NOMO-1 treated with DMSO at 0.1 percent for 48 hours (cell line): ENCODE measurements at regions not wholly inside any gene's neighbourhood (a gene's known extent, or its start where the extent isn't known, plus 50 kb on each side); places are given as distances from the start of the nearest gene placed in this dataset.

ENCODE experiments used
- DNase-seq: peaks from one replicate; lab custom pipeline; 2025; ENCODE audit not compliant: unreplicated experiment; lab: John Stamatoyannopoulos, UW

DNA sequence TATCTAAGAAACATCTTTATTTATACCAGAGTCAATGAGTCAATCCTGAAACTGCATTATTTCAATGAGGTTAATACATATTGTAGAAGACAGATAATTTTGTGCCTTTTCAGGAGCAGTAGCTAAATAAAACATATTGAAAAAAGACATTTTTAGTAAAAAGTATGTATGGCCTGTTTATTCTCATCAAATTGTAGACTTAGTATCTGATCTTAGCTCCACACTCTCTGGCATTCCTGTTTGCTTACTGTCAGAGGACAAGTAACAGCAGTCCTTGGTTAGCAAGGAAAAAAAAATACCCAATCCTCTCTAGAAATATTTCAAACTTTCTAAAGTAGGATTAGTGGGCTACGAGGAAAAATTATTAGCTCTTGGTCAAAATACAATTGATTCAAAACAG is 50.5 kb upstream of the GUCY1A1 start:
- no peak for DNase-seq

DNA sequence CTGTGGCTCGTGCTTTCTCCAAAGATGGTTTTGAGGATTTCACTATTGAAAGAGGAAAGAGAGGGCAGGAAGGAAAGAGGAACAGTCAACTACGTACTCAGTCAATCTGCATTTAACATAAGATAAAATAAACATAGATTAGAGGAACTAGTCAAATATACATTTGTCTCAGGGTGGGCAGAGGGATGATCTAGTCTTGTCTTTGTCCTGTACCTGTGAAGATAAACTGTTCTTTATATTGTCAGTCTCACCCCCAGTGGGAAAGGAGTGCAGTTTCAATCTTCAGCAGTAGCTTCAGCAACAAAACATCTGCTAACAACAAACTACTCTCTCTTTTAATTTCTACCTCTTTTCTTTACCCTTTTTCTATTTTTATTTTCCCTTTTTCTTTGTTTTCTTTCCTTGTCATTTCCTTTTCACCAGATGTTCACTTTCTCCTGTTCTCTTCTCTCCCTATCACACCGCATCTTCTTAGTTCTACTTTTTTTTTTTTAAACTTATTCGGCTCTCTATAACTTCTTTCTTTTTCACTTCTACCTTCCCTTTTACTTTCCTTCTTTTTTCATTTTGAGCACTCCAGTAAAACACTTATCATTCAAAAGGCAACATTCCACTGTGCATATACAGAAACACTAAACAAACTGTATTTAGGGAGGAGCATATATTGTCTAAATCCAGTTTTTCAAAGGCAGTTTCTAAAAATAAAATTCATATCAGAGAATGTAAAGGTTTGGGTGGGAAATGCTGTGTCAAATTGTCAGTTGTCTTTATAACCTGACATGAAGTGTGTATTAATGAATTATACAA is 51.4 kb upstream of the GUCY1A1 start:
- no peak for DNase-seq

DNA sequence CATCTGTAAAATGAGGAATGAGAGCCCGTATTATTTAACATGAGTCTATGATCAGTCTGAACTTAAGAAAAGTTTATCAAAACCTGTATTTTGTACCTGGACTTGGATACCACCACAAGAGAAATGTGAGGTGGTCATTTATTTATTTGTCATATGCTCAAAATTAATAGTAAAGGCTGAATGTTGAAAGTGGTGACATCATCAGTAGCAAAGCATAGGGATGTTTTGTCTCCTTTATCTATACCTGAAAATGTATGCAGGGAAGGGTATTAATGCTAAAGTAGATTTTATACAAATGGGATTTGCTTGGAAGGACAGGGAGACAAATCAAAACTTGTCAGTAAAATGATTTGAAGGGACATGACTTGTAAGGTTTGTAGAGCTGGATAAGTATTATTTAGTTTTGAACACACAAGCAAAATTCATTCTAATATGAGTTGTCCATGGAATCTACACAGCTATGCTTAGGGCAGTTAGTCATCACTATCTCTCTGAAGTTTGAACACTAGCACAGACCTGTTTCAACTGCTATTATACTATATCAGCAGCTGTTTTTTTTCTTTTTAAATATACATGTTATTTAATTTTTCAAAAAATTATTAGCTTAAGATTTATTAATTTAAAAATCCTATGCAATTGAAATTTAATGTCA is 52.4 kb upstream of the GUCY1A1 start:
- DNase-seq, result no peak

DNA sequence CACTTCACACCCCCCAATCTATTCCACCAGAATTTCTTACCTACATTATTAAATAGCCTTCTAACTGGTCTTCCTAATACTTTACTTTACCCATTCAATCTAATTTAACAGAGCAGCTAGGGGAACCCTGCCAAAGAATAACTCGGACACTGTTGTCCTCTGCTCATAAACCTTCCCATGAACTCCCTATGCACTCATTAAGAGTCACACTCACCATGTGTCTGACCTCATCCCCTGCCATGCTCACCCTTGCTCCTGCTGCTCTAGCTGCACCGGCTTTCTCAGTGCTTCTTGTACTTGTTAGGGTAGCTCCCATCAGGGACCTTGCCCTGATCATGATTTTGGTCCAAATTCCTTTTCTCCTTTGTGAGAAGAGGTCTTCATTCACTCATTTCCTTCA is 54.6 kb upstream of the GUCY1A1 start:
- DNase-seq, result no peak

DNA sequence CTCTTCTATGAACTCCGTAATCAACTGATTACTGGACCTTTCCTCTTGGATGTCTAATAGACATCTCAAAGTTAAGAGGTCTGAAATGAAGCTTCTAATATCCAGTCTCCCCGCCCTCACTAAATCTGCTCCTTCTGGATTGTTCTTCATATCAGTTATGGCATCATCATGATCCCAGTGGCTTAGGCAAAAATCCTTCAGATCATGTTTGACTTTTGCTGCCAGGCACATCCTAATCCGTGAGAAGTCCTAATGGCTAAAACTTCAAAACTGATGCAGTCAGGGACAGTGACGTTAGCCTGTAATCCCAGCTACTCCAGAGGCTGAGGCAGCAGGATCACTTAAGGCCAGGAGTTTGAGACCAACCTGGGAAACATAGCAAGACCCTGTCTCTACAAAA is 55.1 kb upstream of the GUCY1A1 start:
- no peak for DNase-seq

DNA sequence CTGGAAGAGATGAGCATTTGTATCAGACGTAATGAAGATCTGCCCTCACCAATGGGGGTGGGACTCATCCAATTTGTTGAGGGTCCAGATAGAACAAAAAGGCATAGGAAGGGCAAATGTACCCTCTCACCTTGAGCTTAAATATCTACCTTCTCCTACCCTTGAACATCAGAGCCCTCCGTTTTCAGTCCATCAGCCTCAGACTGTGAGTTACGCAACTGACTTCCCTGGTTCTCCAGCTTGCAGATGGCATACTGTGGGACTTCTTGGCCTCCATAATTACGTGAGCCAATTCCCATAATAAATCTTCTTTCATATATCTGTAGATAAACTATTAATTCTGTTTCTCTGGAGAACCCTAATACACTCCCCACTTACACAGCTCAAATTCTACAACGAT is 56.5 kb upstream of the GUCY1A1 start:
- DNase-seq, result no peak

DNA sequence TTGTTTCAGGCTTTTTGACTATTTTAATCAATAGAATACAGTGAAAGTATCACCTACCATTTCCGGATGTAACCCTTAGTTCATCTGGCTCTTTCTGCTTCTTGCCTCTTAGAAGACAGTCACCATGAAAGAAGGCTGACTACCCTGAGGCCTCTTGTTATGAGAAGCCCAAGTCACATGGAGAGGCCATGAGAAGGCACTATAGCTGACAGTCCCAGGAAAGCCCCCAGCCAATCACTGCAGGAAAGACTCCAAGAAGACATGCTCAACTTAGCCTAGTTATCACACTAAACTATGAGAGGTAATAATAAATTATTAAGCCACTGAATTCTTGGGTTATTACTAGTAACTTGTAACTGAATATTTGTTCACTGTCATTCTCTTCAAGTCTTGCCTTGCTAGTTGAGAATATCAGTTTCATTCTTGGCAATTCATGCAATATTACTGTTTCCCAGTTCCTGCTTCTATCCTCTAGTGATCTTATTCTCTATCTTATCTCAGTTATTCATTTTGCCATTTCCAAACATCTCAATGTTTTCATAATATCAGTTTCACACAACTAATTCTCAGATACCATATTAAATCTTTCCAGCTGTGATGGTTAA is 57.1 kb upstream of the GUCY1A1 start:
- no peak for DNase-seq

DNA sequence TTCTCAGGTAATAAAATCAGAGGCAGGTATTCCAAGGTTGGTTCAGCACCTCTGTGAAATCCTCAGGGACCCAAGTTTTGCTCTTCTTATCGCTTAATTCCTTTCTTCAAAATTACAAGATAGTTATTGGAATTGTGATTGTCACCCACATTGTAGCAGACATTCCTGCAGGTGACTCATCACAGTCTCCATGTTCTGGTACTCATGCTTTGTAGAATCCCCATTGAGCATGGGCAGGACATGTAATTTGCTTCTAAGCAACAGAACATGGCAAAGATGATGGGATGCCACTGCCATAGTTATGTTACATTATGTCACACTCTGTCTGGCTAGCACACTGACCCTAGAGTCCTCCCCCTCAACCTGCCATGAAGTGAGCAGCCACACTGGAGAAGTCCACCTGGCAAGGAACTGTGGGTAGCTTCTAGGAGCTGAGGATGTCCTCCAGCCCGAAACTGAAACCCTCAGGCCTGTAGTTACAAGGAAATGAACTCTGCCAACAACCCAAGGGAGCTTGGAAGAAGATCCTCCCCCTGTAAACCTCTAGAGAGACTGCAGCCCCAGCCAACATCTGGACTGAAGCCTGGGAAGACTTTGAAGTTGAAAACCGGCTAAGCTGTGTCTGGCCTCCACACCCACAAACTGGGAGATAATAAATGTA is 58.3 kb upstream of the GUCY1A1 start:
- no peak for DNase-seq

DNA sequence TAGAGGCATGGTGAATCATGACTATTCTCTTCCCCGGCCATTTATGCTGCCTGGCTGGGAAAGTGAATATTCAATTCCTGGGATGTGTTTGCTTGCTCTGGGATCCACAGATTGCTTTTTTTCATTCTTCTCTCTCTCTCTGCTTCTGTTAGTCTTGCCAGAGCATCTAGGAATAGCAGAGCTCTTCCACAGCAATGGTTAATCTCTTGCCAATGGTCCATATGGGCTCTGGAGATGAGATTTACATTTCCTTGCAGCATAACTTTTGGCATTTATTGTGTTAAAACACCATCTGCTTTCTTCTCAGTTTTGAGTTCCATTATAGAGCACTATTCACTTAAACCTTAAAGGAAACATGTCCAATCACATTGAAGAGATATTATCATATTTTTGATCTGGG is 59.2 kb upstream of the GUCY1A1 start:
- DNase-seq, result no peak

DNA sequence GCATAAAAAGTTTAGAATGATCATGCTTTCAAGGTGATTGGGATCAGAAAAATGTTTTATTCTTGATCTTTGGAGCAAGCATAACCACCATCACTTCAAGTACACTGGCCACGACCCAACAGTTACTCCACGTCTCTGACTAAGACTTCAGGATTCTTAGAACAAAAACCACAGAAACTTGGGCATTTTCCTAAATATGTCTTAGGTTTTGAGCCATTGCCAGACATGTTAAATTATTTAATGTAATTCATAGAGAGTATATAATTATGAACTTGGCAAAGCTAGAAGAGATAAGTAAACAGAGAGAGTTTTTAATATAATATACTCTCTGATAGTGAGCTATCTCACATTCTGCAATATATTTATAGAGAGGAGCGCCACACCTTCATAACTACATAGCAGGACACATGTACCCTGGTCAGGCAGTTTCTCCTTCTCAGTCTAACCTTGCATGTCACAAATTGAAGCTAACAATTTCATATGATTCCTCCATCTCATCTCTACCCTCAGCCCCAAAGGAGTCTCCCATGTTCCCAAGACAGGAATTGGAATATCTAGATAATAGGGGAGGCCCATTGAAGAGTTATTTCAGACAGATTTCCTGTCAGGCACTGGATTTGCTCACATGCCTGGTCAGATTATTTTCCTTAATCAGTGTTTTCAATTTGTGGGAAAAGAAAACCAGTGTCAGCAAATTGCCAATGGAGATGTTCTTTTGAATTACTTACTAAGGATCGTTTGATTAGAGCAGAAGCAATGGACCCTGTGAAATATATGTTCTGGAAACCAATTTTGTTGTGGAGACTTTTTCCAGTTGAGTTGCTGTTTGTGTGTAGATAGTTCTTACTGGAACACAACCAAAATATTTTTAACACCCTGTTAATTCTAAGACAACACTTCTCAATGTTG is 61.7 kb upstream of the GUCY1A1 start:
- DNase-seq, result no peak

DNA sequence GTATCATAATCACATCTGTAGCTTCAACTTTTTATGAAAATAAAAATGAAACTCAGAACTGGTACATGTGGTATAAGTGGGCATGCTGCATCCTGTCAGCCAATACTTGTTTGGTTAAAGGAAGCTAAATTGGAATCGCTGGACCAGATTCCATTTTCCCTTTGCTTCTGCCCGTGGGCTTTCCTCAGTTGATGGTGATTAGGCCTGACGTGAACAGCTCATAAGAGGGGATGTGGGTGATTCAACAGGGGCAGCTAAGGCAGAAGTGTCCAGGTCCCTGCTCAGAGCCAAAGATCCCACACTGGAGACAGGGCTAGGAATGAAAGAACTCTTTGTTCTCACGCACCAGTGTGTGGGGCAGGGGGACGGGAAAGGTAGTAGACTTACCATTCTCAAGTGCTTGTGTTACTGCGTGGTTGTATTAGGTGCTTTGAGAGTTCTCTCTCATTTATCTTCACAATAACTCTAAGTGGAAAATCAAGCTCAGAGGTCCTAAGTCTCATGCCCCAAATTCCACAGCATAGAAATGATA is 63.2 kb upstream of the GUCY1A1 start:
- DNase-seq, result no peak

DNA sequence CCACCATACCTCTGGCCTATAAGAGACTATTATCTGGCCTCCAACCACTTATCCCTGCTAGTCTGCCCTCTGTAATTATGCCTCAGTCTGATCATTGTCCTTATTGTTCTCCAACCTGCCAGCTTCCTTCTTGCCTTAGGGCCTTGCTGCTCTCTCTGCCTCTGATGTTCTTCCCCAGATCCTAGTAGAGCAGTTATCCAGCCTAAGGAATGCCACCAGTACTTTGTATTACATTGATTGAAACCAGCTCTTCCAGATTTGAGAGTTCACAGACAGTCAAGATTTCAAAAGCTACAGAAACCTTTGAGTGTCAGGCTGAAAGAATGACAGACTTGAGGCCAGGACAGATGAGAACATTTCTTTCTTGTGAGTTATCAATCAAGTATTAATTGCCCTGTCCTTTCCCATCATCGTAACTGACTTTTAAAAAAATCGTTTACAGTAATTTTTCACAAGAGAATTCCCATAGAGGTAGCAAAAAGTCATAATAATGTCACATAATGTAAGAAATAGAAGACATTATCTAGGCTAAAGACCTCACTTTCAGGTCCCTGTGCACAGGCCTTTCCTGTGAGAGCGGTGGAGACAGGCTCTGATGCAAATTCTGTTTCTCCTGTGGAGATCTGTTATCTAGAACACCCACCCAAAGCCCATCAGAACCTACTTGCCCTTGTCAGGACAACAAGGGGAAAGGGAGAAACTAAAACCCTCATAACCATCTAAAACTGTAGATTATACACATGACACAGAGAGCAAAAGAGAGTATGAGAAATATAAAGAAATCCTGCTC is 64.1 kb upstream of the GUCY1A1 start:
- no peak for DNase-seq

DNA sequence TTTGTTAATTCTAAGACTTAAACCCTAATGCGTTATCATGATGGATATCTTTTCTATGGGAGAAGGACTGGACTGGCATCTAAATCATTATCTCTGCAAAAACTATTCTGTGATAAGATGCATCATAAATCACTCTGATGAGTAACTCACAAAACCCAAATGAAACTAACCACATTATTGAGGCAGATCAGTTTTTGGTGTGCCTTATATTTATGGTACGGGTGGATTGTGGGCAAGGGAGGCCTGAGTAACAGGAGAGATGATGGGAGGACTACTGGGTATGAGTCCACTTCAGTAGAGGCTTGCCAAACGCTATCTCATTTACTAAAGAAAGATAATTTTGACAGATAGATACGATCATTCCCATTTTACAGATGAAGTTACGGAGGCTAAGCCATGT is 66.4 kb upstream of the GUCY1A1 start:
- no peak for DNase-seq

DNA sequence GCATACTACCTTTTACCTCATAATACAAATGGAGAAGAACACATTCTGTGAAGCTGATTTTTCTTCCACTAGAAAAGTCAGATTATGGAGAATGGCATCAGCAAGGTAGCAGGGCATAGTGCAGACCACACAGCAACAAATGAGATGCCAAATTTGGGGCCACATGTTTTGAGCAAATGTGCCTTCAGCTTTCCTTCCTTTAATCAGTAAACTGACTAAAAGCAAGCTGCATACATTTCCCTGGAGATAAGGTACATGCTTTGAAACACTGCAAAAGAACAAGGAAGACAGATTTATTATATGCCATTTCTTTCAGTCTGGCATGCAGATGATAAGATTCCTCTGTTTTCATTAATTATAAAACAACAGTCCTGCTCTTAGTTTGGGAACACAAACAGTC is 67.1 kb upstream of the GUCY1A1 start:
- no peak for DNase-seq

DNA sequence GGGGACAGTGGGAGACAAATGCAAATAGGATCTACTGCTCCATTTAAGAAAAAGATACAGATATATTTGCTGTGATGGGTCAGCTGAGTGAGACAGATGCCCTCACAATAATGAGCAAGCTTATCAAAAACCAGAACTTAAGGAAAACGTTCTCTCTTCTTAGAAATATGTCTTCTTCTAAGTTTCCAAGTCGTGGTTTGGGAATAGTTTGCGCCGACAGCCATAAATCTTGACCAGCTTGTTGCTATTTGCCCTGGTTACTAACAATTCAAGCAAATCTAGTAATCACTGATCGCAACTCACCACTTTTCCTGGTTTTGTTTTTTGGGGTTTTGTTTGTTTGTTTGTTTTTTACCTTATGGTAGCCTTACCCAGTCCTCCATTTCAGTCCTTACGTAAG is 67.6 kb upstream of the GUCY1A1 start:
- DNase-seq, result no peak

DNA sequence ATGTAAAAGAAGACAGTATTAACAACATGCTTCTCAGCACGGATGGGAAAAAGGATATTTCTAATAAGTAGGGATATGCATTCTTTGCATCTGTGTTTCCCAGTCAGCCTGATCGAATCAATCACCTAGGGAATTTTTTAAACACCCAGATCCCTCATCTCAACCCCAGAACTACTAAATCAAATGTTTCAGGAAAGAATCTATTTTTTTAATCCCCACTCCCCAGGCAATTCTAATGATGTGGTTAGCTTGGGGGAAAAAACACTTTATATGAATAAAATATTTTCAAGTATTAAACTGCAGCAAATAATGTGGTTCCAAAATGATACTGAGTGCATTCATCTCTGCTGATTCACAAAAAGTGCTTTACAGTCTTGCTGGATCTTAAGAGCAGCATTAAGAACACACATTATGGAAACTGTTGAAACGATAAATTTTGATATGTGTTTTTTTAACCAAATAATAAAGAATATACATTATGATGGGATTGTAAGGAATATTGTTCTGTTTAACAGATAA is 68.7 kb upstream of the GUCY1A1 start:
- no peak for DNase-seq

DNA sequence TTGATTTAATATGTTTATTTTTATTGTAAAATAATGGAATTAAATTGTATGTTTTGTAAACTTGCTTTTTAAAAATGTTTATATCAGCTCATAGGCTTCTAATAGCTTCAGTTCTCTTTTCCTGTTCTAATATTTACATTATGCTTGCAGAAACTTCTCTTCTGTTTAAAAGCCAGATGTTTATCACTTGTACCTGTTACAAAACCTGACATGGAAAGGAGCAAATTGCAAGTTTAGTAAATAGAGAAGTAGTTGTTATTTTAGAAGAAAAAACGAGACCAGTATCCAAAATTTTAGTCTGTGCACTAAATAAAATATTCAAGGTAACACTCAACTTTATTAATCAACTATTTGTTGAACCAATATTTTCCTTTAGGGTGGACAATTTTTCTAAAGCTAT is 69.4 kb upstream of the GUCY1A1 start:
- DNase-seq, result no peak

DNA sequence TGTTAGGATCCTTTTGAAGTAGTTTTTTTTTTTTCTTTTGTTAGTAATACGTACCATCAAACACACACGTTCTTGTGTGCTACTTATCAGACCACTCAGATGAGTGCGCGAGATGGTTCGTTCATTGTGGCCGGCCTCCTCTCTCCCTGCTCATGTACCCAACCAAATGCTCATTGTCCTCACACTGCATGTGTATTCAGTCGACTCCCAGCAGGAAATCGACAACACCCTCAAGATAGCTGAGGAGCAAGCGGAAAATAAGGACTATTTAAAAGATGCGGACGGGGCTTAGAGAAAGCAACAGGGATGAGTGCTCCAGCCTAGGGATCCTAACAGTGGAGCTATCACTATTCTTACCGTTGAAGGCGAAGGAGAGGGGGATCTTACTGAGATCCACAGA is 72.9 kb upstream of the GUCY1A1 start:
- no peak for DNase-seq

DNA sequence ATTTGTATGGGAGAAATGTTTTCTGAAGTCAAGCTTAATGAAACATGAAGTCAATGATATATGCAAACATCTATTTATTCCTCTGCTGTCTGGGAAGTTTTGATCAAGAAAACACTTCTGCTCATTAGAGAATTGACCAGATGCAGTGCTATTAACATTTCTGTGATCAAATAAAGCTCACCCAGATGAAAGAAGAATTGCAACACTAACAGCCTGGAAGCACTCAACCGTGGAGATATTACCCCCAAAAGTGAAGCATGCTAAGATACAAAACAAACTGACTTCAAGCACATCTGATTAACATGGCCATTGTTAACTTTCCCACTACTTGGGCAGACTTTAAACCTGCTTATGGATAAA is 73.7 kb upstream of the GUCY1A1 start:
- no peak for DNase-seq
